AG04450 (cell line): ENCODE measurements at regions not wholly inside any gene's neighbourhood (a gene's known extent, or its start where the extent isn't known, plus 50 kb on each side); places are given as distances from the start of the nearest gene placed in this dataset.

Source experiments
- CTCF ChIA-PET: fragments of 300-600, 350-600 bp; formaldehyde crosslinking; extraction: SDS; loops from one replicate; lab custom pipeline; 2022; ENCODE audit warnings: antibody characterized with exemption, inconsistent platforms; lab: Charles Lee
- POLR2A ChIA-PET: fragments of 350-600 bp; formaldehyde crosslinking; extraction: SDS; loops from one replicate; lab custom pipeline; 2021; ENCODE audit warnings: antibody characterized with exemption, inconsistent platforms; lab: Yijun Ruan, JAX
- DNase-seq: peaks from one replicate; pipeline ENCODE4 v3.0.0-alpha.2; 2011; ENCODE audit warnings: low read depth, low spot score
- H3K27ac ChIP-seq: one replicate; pipeline ENCODE4 v1.5.1; 2012; ENCODE audit warnings: low read depth, low read length, control low read depth
- H3K27me3 ChIP-seq: one replicate; pipeline ENCODE4 v1.6.0; 2012; ENCODE audit warnings: low read length; ENCODE audit not compliant: control insufficient read depth, insufficient read depth
- H3K4me3 ChIP-seq: 2 replicates; pipeline ENCODE4 v1.5.1; 2011; ENCODE audit warnings: mild to moderate bottlenecking, low read depth, low read length, control low read depth
- H3K9me3 ChIP-seq: 2 replicates; pipeline ENCODE4 v1.5.1; 2012; ENCODE audit warnings: low read length; ENCODE audit not compliant: control insufficient read depth, insufficient read depth
- TF ChIP-seq, protein P1 (sequence below): IDR thresholded peaks from 2 replicates; pipeline ENCODE4 v1.5.1; 2011; ENCODE audit warnings: low read depth, low read length, control low read depth, inconsistent platforms

DNA sequence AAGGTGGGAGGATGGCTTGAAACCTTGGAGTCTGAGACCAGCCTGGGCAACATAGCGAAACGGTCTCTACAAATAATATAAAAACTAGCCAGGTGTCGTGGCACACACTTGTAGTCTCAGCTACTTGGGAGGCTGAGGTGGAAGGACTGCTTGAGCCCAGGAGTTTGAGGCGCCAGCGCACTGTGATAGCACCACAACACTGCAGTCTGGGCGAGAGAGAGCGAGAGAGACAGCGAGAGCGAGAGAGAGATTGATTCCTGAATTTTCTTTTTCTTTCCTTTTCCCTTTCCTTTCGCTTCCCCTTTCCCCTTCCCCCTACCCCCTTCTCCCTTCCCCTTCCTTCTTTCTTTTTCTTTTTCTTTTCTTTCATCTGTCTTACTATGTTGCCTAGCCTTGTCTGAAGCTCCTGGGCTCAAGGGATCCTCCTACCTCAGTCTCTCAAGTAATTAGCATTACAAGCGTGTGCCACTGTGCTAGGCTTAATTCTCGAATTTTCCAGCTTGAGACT is 162.4 kb upstream of the ZBED5 start:
- H3K4me3 ChIP-seq, result no peak overlapping the region
- CTCF ChIA-PET, result interaction anchor here (0.6 to 2.2 kb wide), 10 partner anchors 76 to 767 kb away, joined by 3 to 58 read pairs (median 6); no protein-coding TSS in a partner anchor
- no peak for DNase-seq
- H3K27ac ChIP-seq, result no peak overlapping the region
- POLR2A ChIA-PET, result interaction anchor here (0.8 kb wide), 1 partner anchor 211 kb away, joined by 3 read pairs; the partner anchor contains the start of gene EIF4G2
- H3K9me3 ChIP-seq, result no peaks in the 10 kb centered on the region
- peaks cover 26% of the 10 kb centered on the region for H3K27me3 ChIP-seq
- TF ChIP-seq, protein P1, sequence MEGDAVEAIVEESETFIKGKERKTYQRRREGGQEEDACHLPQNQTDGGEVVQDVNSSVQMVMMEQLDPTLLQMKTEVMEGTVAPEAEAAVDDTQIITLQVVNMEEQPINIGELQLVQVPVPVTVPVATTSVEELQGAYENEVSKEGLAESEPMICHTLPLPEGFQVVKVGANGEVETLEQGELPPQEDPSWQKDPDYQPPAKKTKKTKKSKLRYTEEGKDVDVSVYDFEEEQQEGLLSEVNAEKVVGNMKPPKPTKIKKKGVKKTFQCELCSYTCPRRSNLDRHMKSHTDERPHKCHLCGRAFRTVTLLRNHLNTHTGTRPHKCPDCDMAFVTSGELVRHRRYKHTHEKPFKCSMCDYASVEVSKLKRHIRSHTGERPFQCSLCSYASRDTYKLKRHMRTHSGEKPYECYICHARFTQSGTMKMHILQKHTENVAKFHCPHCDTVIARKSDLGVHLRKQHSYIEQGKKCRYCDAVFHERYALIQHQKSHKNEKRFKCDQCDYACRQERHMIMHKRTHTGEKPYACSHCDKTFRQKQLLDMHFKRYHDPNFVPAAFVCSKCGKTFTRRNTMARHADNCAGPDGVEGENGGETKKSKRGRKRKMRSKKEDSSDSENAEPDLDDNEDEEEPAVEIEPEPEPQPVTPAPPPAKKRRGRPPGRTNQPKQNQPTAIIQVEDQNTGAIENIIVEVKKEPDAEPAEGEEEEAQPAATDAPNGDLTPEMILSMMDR, result no peak

DNA sequence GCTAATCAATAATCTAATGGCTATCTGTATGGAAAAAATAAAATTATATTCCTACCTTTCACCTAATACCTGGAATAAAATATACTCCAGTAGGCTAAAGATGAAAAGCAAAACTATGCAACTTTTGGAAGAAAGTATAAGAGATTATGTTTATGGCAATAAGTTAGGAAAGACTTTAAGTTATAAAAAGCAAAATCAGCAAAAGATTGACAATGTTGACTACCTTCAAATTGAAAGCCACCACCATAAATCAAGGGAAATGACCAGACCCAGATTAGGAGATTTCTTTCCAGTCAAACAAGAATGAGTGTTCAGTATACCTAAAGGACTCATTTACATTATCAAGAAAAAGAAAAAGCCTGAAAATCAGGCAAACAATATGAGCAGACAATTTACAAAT is 159.1 kb upstream of the ZBED5 start:
- peaks cover 29% of the 10 kb centered on the region for H3K27me3 ChIP-seq
- TF ChIP-seq, protein P1, result no peak
- ChIA-PET CTCF (interaction anchor here (1.3 kb wide), 1 partner anchor 11 kb away, joined by 6 read pairs; no protein-coding TSS in a partner anchor), POLR2A (no interaction called here)
- no peaks in the 10 kb centered on the region for H3K9me3 ChIP-seq
- no peak overlapping the region for H3K4me3 ChIP-seq
- no peak for DNase-seq
- no peak overlapping the region for H3K27ac ChIP-seq

- DNase-seq, result no peak
- TF ChIP-seq, protein P1, result no peak
- peaks cover 35% of the 10 kb centered on the region for H3K27me3 ChIP-seq
- no peak overlapping the region for H3K27ac ChIP-seq
- ChIA-PET POLR2A (no interaction called here), CTCF (interaction anchor here (0.6 to 2.3 kb wide), 6 partner anchors 11 to 771 kb away, joined by 3 to 15 read pairs (median 4); no protein-coding TSS in a partner anchor)
- H3K4me3 ChIP-seq, result no peak overlapping the region
- no peaks in the 10 kb centered on the region for H3K9me3 ChIP-seq
These were observed 158.2 kb upstream of the ZBED5 start for GRCh38 chr11:11016068-11016467.

DNA sequence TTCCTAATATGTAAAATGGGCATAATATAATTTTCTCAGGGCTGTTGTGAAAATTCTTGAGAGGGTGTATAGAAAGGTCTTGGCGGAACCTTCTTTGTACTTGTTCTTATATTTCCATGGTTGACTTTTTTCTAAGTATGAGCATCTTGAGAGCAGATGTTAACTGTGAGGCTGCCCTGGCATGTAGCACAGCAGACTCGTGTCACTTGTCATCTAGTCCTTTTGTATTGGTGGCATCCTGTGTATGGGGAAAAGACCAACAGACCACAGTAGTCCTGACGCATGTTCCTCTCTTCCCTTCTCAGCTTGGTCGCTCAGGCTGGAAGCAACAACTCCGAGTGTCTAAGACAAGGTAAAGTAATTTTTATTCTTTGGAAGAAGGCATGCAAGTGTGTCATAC is 153.8 kb upstream of the ZBED5 start:
- TF ChIP-seq, protein P1, result no peak
- peaks cover 39% of the 10 kb centered on the region for H3K27me3 ChIP-seq
- CTCF ChIA-PET, result no interaction called here

GRCh38 chr11:11010624-11011127 is 152.8 kb upstream of the ZBED5 start:
- TF ChIP-seq, protein P1, result peak; percentile 18; the same call in 1 of the 2 replicates
- Histone ChIP-seq H3K9me3 (no peaks in the 10 kb centered on the region), H3K4me3 (no peak overlapping the region), H3K27ac (no peak overlapping the region), H3K27me3 (peaks cover 35% of the 10 kb centered on the region)
- ChIA-PET POLR2A (no interaction called here), CTCF (interaction anchor here (0.9 to 1.5 kb wide), 2 partner anchors 77 to 240 kb away, joined by 3 to 9 read pairs; no protein-coding TSS in a partner anchor)
- no peak for DNase-seq

More for the DNA sequence above, 153.8 kb upstream of the ZBED5 start:
- H3K9me3 ChIP-seq, result no peaks in the 10 kb centered on the region
- no peak for DNase-seq
- no peak overlapping the region for H3K4me3 ChIP-seq
- H3K27ac ChIP-seq, result no peak overlapping the region
- POLR2A ChIA-PET, result no interaction called here
